KMS-11 (cell line): ENCODE measurements at regions not wholly inside any gene's neighbourhood (a gene's known extent, or its start where the extent isn't known, plus 50 kb on each side); places are given as distances from the start of the nearest gene placed in this dataset.

ENCODE experiments used
- H2AFZ ChIP-seq: fragments of 200-600 bp; sonication (generic); 2 replicates; pipeline ENCODE4 v1.6.1; 2016; ENCODE audit warnings: antibody characterized with exemption, mixed run types, low read depth
- H3K27ac ChIP-seq: fragments of 200-600 bp; sonication (generic); 2 replicates; pipeline ENCODE4 v1.6.1; 2016; ENCODE audit warnings: mild to moderate bottlenecking, mixed run types
- H3K27me3 ChIP-seq: fragments of 200-600 bp; sonication (generic); 2 replicates; pipeline ENCODE4 v1.6.1; 2017; ENCODE audit warnings: mild to moderate bottlenecking, low read depth, mixed run types, moderate library complexity; ENCODE audit not compliant: insufficient read depth
- H3K36me3 ChIP-seq: fragments of 200-600 bp; sonication (generic); 2 replicates; pipeline ENCODE4 v1.6.1; 2017; ENCODE audit warnings: mild to moderate bottlenecking, mixed run types; ENCODE audit not compliant: insufficient read depth
- H3K4me1 ChIP-seq: fragments of 200-600 bp; sonication (generic); 2 replicates; pipeline ENCODE4 v1.6.1; 2016; ENCODE audit warnings: mild to moderate bottlenecking, low read depth, mixed run types; ENCODE audit not compliant: poor library complexity, severe bottlenecking
- H3K4me2 ChIP-seq: fragments of 200-600 bp; sonication (generic); 2 replicates; pipeline ENCODE4 v1.7.0; 2016; ENCODE audit warnings: mild to moderate bottlenecking, mixed run types
- H3K4me3 ChIP-seq: fragments of 200-600 bp; sonication (generic); IDR thresholded peaks from 2 replicates; pipeline ENCODE4 v1.6.1; 2017; ENCODE audit warnings: low read depth, low read length, mixed read lengths; ENCODE audit not compliant: insufficient read depth
- H3K79me2 ChIP-seq: fragments of 200-600 bp; sonication (generic); 2 replicates; pipeline ENCODE4 v1.6.1; 2016; ENCODE audit warnings: low read depth, mixed run types; ENCODE audit not compliant: insufficient read depth
- H3K9ac ChIP-seq: fragments of 200-600 bp; sonication (generic); 2 replicates; pipeline ENCODE4 v1.6.1; 2016; ENCODE audit warnings: mild to moderate bottlenecking, mixed run types
- H4K20me1 ChIP-seq: fragments of 200-600 bp; sonication (generic); 2 replicates; pipeline ENCODE4 v1.6.1; 2016; ENCODE audit warnings: mild to moderate bottlenecking, mixed run types; ENCODE audit not compliant: insufficient read depth
- CTCF ChIP-seq: fragments of 200-600 bp; sonication (generic); conservative IDR thresholded peaks from 2 replicates; pipeline ENCODE4 v1.6.1; 2017; ENCODE audit warnings: low read depth, mild to moderate bottlenecking, antibody characterized with exemption, low read length, moderate library complexity, mixed read lengths

- H3K36me3 ChIP-seq: no peaks in the 10 kb centered on the region
- no peak overlapping the region for H3K4me2 ChIP-seq
- H3K27ac ChIP-seq: no peak overlapping the region
- no peak for TF ChIP-seq CTCF
- H3K4me1 ChIP-seq: no peaks in the 10 kb centered on the region
- H3K9ac ChIP-seq: no peak overlapping the region
- no peaks in the 10 kb centered on the region for H3K79me2 ChIP-seq
- no peaks in the 10 kb centered on the region for H3K27me3 ChIP-seq
- no peak overlapping the region for H2AFZ ChIP-seq
- H4K20me1 ChIP-seq: no peaks in the 10 kb centered on the region
- H3K4me3 ChIP-seq: no peak overlapping the region
These were observed 1541.0 kb downstream of the PCDH7 start for GRCh38 chr4:32261196-32261595.

GRCh38 chr4:32268863-32269262, 1548.7 kb downstream of the PCDH7 start:
- H3K79me2 ChIP-seq: no peaks in the 10 kb centered on the region
- H3K36me3 ChIP-seq: no peaks in the 10 kb centered on the region
- no peaks in the 10 kb centered on the region for H4K20me1 ChIP-seq
- no peak for TF ChIP-seq CTCF
- H3K27me3 ChIP-seq: no peaks in the 10 kb centered on the region
- no peak overlapping the region for H2AFZ ChIP-seq
- H3K27ac ChIP-seq: no peak overlapping the region
- no peak overlapping the region for H3K4me3 ChIP-seq
- no peak overlapping the region for H3K4me2 ChIP-seq
- no peaks in the 10 kb centered on the region for H3K4me1 ChIP-seq
- no peak overlapping the region for H3K9ac ChIP-seq

GRCh38 chr4:32290102-32290501, 1569.9 kb downstream of the PCDH7 start:
- Histone ChIP-seq H4K20me1 (no peaks in the 10 kb centered on the region), H3K79me2 (no peaks in the 10 kb centered on the region), H3K4me2 (no peak overlapping the region), H2AFZ (no peak overlapping the region), H3K4me1 (no peaks in the 10 kb centered on the region), H3K9ac (no peak overlapping the region), H3K4me3 (no peak overlapping the region), H3K27ac (no peak overlapping the region), H3K36me3 (no peaks in the 10 kb centered on the region), H3K27me3 (no peaks in the 10 kb centered on the region)
- TF ChIP-seq CTCF: no peak

DNA sequence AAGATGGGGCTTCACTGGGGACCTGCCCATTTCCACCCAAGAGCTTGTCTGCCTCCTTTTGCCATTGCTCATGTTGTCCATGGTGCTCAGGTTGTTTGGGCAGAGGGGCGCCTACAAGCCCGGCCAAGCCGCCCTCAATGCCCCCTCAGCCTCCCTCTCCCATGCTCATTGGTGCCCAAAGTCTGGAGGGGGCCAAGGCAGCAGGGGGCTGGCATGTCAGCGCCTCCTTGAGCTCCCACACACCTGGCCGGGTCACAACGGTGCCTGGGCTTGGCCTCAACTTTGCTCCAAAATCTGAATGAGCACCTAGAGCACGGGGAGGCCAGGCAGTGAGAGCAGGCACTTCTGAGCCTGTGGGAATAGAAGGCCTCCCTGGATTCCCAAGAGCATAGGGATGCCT, 1598.8 kb downstream of the PCDH7 start:
- no peaks in the 10 kb centered on the region for H4K20me1 ChIP-seq
- H3K9ac ChIP-seq: no peak overlapping the region
- no peak overlapping the region for H2AFZ ChIP-seq
- no peaks in the 10 kb centered on the region for H3K4me1 ChIP-seq
- no peak overlapping the region for H3K27ac ChIP-seq
- no peaks in the 10 kb centered on the region for H3K27me3 ChIP-seq
- H3K4me2 ChIP-seq: no peak overlapping the region
- H3K36me3 ChIP-seq: no peaks in the 10 kb centered on the region
- no peak overlapping the region for H3K4me3 ChIP-seq
- TF ChIP-seq CTCF: no peak
- no peaks in the 10 kb centered on the region for H3K79me2 ChIP-seq

- Histone ChIP-seq H2AFZ (no peak overlapping the region), H3K27ac (no peak overlapping the region), H3K4me2 (no peak overlapping the region), H3K4me3 (no peak overlapping the region), H3K79me2 (no peaks in the 10 kb centered on the region), H3K27me3 (no peaks in the 10 kb centered on the region), H3K9ac (no peak overlapping the region), H4K20me1 (no peaks in the 10 kb centered on the region), H3K4me1 (no peaks in the 10 kb centered on the region), H3K36me3 (no peaks in the 10 kb centered on the region)
- no peak for TF ChIP-seq CTCF
These were observed 1601.3 kb downstream of the PCDH7 start for GRCh38 chr4:32321421-32321820.
